Common myeloid progenitor, CD34-positive (primary cell): ENCODE measurements at regions not wholly inside any gene's neighbourhood (a gene's known extent, or its start where the extent isn't known, plus 50 kb on each side); places are given as distances from the start of the nearest gene placed in this dataset.
"Not testable (repeated sequence)": the region's sequence is repeated elsewhere in the genome, so short reads cannot be mapped to it uniquely, and the experiment has no call there.

Experiments
- CTCF ChIA-PET: fragments of 350-600 bp; sonication (Branson Sonifier 250); formaldehyde crosslinking; loops from one replicate; lab custom pipeline; 2021; ENCODE audit warnings: antibody characterized with exemption; lab: Charles Lee
- POLR2A ChIA-PET: fragments of 350-600 bp; sonication (Branson Sonifier 250); formaldehyde crosslinking; loops from one replicate; lab custom pipeline; 2021; ENCODE audit warnings: antibody characterized with exemption; lab: Charles Lee
- DNase-seq, 3 donors: peaks; one replicate each; pipeline versions ENCODE4 v3.0.0 to v3.0.0-alpha.2; 2013
- H3K27ac ChIP-seq, 2 experiments: 1 replicate in 1 of 2; 2 replicates in 1 of 2; pipeline ENCODE4 v1.7.0; 2013; ENCODE audit warnings: inconsistent platforms in 2 of 2, low read length in 2 of 2, mild to moderate bottlenecking in 2 of 2, low read depth in 1 of 2, moderate library complexity in 1 of 2; ENCODE audit not compliant: severe bottlenecking in 2 of 2, insufficient read depth in 1 of 2, poor library complexity in 1 of 2
- H3K27me3 ChIP-seq, 5 experiments: replicated peaks in 2 of 5; 1 replicate in 3 of 5; 2 replicates in 2 of 5; pipeline versions ENCODE4 v1.6.1 to v1.7.0; 2013; ENCODE audit warnings: low read length in 4 of 5, mild to moderate bottlenecking in 2 of 5, moderate library complexity in 2 of 5, inconsistent platforms in 1 of 5; ENCODE audit not compliant: insufficient read depth in 5 of 5, control insufficient read depth in 4 of 5
- H3K36me3 ChIP-seq, 4 experiments: 1 replicate in 2 of 4; 2 replicates in 2 of 4; pipeline versions ENCODE4 v1.6.1 to v1.7.0; 2013; ENCODE audit warnings: low read length in 3 of 4, control low read depth in 1 of 4, mild to moderate bottlenecking in 1 of 4; ENCODE audit not compliant: control insufficient read depth in 4 of 4, insufficient read depth in 4 of 4
- H3K4me1 ChIP-seq, 4 experiments: 1 replicate in 3 of 4; 2 replicates in 1 of 4; pipeline versions ENCODE4 v1.6.1 to v1.7.1; 2013; ENCODE audit warnings: low read length in 3 of 4, mild to moderate bottlenecking in 3 of 4, control low read depth in 1 of 4, inconsistent platforms in 1 of 4, moderate library complexity in 1 of 4; ENCODE audit not compliant: control insufficient read depth in 4 of 4, insufficient read depth in 4 of 4; ENCODE audit errors: control extremely low read depth in 1 of 4
- H3K4me3 ChIP-seq, 7 experiments: 1 replicate in 4 of 7; 2 replicates in 3 of 7; pipeline versions ENCODE4 v1.5.1 to v1.7.0; 2013; ENCODE audit warnings: mild to moderate bottlenecking in 7 of 7, low read length in 6 of 7, moderate library complexity in 6 of 7, inconsistent platforms in 2 of 7, low read depth in 2 of 7, control low read depth in 1 of 7; ENCODE audit not compliant: insufficient read depth in 4 of 7, control insufficient read depth in 1 of 7; ENCODE audit errors: extremely low read depth in 1 of 7
- H3K9me3 ChIP-seq, 5 experiments: 1 replicate in 4 of 5; 2 replicates in 1 of 5; pipeline versions ENCODE4 v1.6.1 to v1.7.1; 2013; ENCODE audit warnings: low read length in 4 of 5, mild to moderate bottlenecking in 2 of 5, inconsistent platforms in 1 of 5, low read depth in 1 of 5, moderate library complexity in 1 of 5; ENCODE audit not compliant: control insufficient read depth in 4 of 5, insufficient read depth in 2 of 5; ENCODE audit errors: control extremely low read depth in 1 of 5
- WGBS: methylation state at CpG from one replicate; pipeline ENCODE4 v1.1.5; 2013; ENCODE audit not compliant: insufficient coverage; 5-methylcytosine and 5-hydroxymethylcytosine counted together

DNA sequence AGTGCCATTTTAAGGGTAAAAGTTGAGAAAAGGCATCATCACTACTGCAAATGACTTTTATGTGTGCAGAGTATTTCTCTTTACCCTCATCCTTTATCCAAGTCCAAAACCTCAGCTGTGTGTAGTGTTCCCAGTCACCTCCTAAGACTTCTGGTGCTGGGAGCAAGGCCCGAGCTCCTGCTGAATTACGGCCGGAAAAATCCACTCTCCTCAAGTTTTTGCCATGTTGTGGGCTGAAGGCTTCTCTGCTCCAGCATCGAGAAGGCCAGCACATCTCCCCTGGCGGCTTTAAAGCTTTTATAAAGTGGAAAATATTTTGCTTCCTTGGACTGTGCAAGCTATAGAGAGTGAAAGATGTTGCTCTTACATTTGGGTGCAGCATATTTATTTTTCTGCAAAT is 153.2 kb upstream of the THBS2 start:
- no peaks in the 10 kb centered on the region for H3K36me3 ChIP-seq
- H3K9me3 ChIP-seq = peaks cover 0 to 16% (median 6%) of the 10 kb centered on the region in 5 experiments
- POLR2A ChIA-PET = no interaction called here
- H3K4me1 ChIP-seq = peaks cover 0 to 5% (median 3%) of the 10 kb centered on the region in 4 experiments
- 92% methylated on average over 2 of the region's 5 CpGs for whole genome bisulfite sequencing
- CTCF ChIA-PET = no interaction called here
- no peak overlapping the region for H3K27ac ChIP-seq
- H3K27me3 ChIP-seq = no peaks in the 10 kb centered on the region
- no peak for DNase-seq
- H3K4me3 ChIP-seq = no peak overlapping the region

DNA sequence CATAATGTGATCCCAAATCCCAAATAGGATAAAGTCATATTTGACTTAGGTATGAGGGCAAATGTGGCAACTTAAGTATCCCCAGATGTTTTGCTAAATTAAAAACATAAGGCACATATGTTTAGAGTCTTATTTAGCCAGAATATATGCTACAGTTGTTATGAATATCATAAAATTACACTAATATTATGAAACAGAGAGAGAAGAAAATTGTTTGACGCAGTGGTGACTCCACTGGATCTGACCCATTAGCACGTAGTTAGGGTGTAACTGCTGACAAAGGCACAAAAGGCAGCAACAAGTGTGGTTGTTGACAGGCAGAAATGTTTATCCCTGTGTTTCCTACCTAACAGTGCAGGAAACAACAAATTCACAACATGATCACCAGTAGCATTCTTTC is 152.4 kb upstream of the THBS2 start:
- Histone ChIP-seq H3K4me3 (no peak overlapping the region), H3K9me3 (peaks cover 0 to 16% (median 4%) of the 10 kb centered on the region in 5 experiments), H3K36me3 (no peaks in the 10 kb centered on the region), H3K27me3 (no peaks in the 10 kb centered on the region), H3K27ac (no peak overlapping the region), H3K4me1 (peaks cover 0 to 5% (median 3%) of the 10 kb centered on the region in 4 experiments)
- no peak for DNase-seq
- ChIA-PET POLR2A (no interaction called here), CTCF (no interaction called here)
- WGBS = 90% methylated on average over 1 of the region's 2 CpGs

DNA sequence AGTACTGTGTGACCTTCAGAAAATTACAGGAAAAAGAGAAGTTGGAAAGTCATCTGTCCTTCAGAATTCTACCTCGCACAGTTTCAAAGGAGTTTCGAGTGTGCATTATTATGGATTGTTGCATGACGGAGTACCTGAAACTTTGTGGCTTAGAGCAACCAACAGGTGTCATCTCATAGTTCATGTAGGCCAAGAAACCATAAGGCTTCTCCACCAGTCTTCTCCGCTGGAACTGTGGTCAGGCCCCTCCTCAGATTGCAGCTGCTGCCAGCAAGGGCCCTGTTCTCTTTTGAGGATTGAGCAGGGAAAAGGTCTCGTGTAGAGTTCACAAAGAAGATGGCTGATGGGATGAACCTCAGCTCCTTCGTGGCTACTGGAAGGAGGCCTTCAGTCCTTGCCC is 151.2 kb upstream of the THBS2 start:
- DNase-seq = no peak
- CTCF ChIA-PET = no interaction called here
- no peak overlapping the region for H3K4me3 ChIP-seq

DNA sequence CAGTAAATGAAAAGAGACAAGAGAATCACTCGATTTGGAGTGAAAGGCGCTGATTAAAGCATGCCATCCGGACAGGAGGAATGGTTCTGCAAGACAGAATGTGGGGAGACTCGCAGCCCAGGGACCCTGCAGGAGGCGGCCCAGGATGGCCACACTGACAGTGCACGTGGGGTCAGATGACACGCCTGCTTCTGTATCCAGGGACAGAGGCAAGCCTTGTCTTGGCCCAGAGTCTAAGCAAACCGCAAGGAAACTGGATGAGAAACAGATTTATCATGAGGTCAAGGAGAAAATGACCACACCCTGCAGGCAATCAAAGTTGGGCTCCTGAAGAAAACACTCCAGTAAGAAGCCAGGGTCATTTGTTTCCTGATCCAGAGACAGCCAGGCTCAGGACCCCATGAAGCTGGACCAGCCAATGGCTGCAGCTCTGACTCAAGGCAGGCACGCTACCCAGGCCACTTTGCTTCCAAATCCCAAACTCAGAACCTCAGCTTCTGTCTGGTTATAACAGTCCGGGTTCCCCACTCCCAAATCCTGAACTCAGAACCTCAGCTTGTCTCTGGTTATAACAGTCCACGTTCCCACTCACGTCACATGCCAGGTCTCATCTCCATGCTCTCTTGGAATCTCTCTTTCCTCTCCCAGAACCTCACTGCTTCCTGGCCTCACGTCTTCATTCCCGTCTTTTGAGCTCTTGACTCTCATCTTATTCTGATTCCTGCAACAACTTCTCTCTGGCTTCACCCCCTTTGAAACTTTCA is 144.9 kb upstream of the THBS2 start:
- H3K4me1 ChIP-seq = no peaks in the 10 kb centered on the region
- POLR2A ChIA-PET = no interaction called here
- CTCF ChIA-PET = no interaction called here
- DNase-seq = no peak
- no peaks in the 10 kb centered on the region for H3K36me3 ChIP-seq
- H3K4me3 ChIP-seq = no peak overlapping the region
- 96% methylated on average over 12 of the region's 14 CpGs for WGBS
- no peak overlapping the region for H3K27ac ChIP-seq
- H3K27me3 ChIP-seq = no peaks in the 10 kb centered on the region
- H3K9me3 ChIP-seq = peaks cover 0 to 4% (median 0%) of the 10 kb centered on the region in 5 experiments

More for the DNA sequence above, 151.2 kb upstream of the THBS2 start:
- no peak overlapping the region for H3K27ac ChIP-seq
- H3K9me3 ChIP-seq = peaks cover 0 to 7% (median 3%) of the 10 kb centered on the region in 5 experiments
- H3K4me1 ChIP-seq = peaks cover 0 to 3% (median 2%) of the 10 kb centered on the region in 4 experiments
- POLR2A ChIA-PET = no interaction called here
- H3K27me3 ChIP-seq = no peaks in the 10 kb centered on the region
- 95% methylated on average over 6 of the region's 6 CpGs for WGBS
- H3K36me3 ChIP-seq = no peaks in the 10 kb centered on the region

DNA sequence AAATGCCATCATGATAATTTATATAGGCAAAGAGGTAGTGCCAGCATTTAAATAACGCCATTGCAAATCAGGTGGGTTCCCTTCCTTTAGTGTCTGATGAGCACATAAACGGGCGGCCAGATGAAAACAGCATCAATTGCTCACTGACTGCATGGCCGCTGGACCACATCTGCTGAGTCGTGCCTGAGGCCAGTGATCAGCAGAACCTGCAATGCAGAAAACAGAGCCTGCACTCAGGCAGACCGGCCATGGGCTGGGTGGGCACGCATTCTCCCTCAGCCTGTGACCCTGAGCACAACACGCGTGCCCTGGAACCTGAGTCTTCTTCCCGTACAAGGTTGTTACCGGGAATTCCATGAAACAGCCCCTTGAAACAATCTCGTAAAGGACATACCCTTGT is 144.0 kb upstream of the THBS2 start:
- no peaks in the 10 kb centered on the region for H3K36me3 ChIP-seq
- no peaks in the 10 kb centered on the region for H3K27me3 ChIP-seq
- no peak overlapping the region for H3K4me3 ChIP-seq
- CTCF ChIA-PET = no interaction called here
- DNase-seq = no peak
- H3K4me1 ChIP-seq = no peaks in the 10 kb centered on the region
- POLR2A ChIA-PET = no interaction called here
- no peak overlapping the region for H3K27ac ChIP-seq
- H3K9me3 ChIP-seq = peaks cover 0 to 7% (median 0%) of the 10 kb centered on the region in 5 experiments
- WGBS = 86% methylated on average over 12 of the region's 12 CpGs

DNA sequence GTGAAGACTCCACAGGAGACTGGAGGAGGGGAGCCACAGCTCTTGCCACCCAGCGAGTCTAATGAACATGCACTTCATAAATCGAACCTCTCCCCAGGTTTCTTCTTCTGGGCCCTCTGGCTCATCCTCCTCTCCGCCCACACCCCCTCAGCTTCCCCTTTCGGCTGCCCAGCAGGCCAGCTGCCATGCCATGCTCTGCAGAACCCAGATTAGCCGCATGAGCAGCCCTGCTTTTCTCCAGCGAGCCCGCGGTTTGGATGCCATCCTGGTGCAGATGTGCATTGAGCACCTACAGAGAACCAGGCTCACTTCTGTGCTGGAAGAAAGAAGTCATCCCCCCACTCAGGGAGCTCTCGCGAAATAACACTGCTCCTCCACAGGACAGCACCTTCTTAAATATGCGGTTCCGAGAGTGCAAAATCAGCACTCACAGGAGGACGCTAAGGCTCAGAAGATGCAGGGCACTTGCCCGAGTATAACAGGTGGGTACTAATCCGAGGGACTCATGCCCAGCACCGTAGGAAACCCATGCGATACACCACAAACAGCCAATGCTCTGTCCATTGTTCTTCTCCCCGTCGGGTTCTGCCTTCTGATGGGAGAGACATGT is 143.0 kb upstream of the THBS2 start:
- Histone ChIP-seq H3K9me3 (peaks cover 0 to 14% (median 0%) of the 10 kb centered on the region in 5 experiments), H3K27me3 (no peaks in the 10 kb centered on the region), H3K36me3 (no peaks in the 10 kb centered on the region), H3K27ac (no peak overlapping the region), H3K4me3 (no peak overlapping the region), H3K4me1 (no peaks in the 10 kb centered on the region)
- WGBS = 94% methylated on average over 15 of the region's 19 CpGs
- DNase-seq = no peak
- CTCF ChIA-PET = no interaction called here
- POLR2A ChIA-PET = no interaction called here

DNA sequence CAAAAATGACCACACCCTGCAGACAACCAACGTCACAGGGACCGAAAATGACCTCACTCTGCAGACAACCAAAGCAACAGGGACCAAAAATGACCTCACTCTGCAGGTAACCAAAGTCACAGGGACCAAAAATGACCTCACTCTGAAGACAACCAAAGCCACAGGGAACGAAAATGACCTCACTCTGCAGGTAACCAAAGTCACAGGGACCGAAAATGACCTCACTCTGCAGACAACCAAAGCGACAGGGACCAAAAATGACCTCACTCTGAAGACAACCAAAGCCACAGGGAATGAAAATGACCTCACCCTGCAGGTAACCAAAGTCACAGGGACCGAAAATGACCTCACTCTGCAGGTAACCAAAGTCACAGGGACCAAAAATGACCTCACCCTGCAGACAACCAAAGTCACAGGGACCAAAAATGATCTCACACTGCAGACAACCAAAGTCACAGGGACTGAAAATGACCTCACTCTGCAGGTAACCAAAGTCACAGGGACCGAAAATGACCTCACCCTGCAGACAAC is 142.4 kb upstream of the THBS2 start:
- H3K27ac ChIP-seq, POLR2A ChIA-PET, H3K4me3 ChIP-seq, H3K36me3 ChIP-seq, H3K4me1 ChIP-seq, CTCF ChIA-PET, DNase-seq, H3K27me3 ChIP-seq: not testable (repeated sequence)
- H3K9me3 ChIP-seq = peaks cover 0 to 17% (median 0%) of the 10 kb centered on the region in 5 experiments
- WGBS = 100% methylated on average over 1 of the region's 7 CpGs
